GM21390 (cell line): ENCODE measurements at regions not wholly inside any gene's neighbourhood (a gene's known extent, or its start where the extent isn't known, plus 50 kb on each side); places are given as distances from the start of the nearest gene placed in this dataset.

ENCODE experiments used
- ATAC-seq: cut with Tn5 transposase; IDR thresholded peaks from one replicate; pipeline ENCODE4 v1.9.1; 2021; ENCODE audit not compliant: unreplicated experiment

DNA sequence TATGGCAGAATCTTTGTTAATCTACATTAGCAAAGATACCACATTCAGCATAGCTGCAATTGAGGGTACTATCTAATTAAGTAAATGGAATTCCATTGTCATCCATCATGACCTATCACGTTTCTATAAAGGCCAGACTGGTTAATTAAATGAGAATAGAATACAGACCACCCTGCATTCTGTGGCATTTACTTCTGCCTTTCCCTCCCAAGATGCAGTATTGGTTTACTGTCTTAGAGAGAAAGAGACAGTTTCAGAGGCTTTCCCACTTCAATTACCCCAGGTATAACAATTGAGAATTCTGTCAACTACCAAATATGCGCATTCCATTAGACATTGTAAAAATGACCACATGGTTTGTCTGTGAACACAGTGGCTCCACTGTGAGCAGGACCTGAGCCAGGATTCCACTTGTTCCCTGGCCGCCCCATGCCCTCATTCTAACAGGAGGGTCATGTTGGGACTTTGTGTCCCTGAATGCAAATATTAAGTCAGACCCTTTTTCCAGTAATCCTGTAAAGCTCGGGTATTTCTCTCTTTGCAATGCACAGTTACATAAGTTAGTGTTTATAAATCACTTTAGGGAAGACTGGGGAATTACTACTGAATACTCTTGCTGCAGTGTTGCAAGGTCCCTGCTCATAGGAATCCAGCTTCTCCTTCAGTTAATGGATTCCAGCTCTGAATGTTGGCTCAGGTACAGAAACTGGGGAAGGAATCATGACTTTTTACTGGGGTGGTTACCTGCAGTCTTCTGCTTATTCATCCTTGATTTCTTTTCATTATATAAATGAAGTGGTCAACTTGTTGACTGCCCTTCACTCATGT is 261.0 kb downstream of the PDGFC start:
- no peak for ATAC-seq

DNA sequence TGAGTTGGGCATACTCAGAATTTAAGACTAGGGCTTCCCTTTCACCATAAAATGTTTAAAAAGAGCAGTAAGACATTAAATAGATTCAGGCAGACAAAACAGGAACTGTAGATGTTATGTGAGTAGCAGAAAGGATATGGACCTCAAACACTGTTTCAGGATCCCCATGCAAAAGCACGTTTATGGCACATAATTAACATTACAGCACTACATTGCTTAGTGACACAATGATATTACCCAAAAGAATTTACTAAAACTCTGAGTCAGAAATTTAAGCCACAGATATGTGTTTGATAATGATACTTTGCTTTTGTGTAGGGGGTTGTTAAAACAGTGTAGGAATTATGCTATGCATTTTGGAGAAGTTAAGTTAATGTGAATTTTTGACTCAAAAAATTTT is 266.3 kb downstream of the PDGFC start:
- no peak for ATAC-seq

DNA sequence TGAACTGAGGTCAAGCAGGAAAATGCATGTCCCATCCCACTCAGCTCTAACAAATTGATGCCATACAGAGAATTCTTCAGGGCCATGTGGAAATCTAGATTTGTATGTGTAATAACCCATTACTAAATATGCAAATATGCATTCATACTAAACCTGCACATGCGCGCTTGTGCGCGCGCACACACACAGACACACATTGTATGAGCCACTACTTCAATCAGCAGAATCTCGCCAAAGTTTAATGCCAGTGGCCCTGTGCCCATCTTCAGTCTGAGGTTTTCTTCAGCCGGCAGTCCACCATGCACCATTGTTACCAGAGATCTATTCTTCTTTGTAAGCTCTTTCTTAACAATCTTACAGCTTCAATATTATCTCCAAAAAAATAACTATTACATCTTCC is 276.4 kb downstream of the PDGFC start:
- ATAC-seq = no peak

DNA sequence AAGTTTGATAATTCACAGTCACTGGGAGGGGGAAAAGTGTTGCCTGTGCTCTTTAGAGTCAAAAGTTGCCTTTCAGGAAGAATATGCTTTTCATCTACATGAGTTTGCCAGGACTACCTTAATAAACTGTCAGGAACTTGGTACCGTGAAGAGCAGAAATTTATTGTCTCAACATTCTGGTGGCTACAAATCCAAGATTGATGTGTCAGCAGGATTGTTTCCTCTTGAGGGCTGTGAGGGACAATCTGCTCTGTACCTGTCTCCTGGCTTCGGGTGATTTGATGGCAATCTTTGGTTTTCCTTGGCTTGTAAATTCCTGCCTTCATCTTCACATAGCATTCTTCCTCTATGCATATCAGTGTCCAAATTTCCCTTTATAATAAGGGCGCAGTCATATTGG is 277.2 kb downstream of the PDGFC start:
- ATAC-seq = no peak

DNA sequence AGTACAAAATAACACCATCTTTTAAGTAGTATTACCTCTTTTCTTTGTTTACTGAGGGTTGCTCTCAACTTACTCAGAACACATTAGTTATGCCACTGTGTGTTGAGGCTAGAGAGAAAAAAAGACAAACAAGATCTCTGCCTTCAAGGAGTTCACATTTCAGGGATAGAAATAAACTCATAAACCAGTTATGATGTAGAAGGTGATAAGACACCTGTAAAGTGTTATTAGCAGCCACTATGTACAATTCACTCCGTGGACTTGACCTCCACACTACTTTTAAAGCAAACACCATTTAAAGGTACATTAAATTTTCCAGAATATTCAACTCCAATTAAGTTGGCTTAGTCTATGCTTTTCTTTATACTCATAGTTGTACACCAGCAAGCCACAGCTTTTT is 278.0 kb downstream of the PDGFC start:
- ATAC-seq = no peak

DNA sequence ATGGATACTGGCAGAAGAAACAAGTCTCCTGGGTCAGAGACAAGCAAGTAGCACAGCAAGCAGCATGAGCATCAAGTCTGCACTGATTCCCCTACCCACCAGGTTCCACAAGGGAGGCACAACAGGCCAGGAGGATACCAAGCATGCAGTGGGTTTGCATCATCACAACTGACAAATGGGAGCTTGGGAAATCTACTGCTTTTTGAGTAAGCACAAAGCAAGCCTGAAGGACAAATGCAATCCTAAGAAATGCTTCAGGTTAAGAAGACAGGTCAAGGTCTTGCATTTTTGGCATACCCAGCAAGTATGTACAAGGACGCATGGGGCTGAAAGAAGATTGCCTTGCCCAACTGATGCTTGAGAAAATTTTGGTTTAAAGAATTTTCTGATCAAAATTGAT is 279.6 kb downstream of the PDGFC start:
- no peak for ATAC-seq

DNA sequence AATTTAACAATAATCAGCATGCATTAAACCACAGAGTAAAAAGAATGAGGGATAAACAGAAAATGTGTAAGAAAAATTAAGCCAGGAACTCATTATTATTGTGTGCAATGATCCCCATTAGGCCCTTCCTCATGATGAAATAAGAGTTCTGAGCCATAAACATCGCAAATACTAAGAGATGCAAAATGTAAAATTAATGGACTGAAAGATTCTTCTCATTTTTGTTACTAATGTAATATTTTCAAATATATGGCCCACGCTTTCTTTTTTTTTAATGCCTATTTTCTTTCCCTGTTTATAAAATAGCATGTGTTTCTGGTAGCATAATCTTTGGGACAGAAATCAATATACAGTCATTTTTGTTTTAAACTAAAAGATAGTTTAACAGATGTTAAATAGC is 281.0 kb downstream of the PDGFC start:
- ATAC-seq = no peak

DNA sequence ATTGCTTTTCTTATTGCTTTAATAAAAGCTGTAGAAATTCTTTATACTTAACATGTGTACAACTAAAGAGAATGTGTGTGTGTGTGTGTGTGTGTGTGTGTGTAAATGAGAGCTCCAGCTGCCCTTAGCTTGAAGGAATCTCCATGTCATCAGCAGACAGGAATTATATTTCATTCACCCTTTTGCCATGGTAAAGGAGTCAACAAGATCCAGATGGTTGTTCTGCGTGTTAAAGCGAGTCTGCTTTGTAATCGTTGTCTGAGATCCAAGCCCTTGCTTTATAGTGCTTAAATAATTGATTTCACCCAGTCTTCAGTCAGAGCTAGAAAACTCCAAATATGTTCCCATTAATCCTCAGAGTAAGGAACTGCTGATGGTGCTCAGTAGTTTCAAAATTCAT is 285.5 kb downstream of the PDGFC start:
- ATAC-seq = no peak

DNA sequence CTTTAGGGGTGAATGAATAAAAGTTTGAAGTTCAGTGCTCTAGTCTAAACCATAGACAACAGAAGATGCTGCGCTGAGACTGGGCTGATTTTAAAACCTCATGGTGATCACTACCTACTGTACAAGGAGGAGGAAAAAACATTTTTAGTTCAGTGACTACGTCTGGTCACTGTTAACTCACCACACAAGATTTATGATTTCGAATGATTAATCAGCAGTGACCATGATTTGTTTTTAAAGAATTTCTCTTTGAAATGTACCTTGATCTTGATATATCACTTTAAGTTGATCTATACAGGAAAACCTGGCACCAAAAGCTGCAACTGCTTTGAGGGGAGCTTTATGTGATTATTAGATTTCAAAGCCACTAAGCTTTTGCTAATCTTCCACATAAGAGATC is 286.3 kb downstream of the PDGFC start:
- ATAC-seq = no peak

DNA sequence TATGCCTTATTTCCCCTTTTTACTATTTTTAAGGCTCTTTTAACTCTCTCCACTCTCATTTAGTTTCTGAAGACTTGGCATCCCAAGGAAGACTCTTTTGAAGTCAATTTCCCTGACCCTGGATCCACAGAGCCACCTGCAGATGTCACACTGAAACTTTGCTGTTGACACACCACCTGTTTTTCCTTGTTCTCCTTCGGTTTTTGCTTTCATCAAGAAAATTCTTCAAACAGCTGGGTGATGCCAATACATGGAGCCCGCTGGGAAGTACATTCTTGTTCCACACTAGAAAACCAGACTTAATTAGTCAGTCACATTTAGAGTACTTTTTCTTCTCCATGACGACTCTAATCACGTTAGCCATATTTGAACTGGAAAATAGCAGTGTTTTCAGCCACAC is 293.9 kb downstream of the PDGFC start:
- no peak for ATAC-seq

DNA sequence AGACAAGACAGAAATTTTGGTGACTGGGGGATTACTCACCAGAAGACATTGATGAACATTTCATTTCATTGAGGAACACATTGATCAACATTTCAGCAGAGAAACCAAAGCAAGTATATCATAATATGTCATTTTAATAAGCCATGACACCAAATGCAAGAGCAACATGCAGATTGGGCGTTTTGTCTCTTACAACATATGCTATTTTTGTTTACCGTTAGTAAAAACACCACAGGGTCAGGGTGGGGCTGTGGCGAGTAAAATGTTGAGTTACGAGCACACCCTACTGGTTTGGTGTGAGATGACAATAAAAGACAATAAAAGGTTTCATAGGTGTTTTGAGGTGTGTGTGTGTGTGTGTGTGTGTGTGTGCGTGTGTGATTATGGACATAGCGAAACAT is 294.5 kb downstream of the PDGFC start:
- no peak for ATAC-seq

DNA sequence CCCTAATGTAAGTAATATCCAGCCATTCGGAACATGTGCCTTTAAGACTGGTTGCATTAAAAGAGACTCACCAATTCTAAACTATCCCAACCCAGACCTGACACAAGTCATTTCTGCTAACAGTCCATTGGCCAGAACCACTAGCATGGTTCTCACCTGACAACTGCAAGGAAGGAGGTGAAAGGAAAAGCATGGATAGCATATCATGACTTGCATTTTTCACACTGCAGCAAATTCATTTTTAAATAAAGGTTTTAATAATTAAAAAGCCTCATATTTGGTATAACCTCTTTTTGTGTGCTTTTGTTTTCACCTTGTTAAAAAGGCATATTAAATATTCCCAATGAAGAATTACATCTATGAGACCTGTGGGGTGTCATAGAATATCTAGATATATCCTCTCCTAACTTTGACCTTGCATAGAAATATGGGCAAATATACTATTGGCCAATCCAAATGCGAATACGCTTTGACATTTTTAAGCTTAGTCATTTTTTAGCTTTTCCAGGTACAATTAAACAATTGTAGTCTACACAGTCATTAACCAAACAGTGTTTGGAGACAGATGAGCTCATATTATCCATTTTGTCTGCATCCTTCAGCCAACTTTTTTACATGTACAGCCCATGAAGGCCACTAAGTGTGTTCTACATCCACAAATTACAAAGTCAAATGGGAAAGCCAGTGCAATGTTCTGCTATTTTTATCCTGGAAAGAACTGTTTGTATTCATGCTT is 295.3 kb downstream of the PDGFC start:
- no peak for ATAC-seq

DNA sequence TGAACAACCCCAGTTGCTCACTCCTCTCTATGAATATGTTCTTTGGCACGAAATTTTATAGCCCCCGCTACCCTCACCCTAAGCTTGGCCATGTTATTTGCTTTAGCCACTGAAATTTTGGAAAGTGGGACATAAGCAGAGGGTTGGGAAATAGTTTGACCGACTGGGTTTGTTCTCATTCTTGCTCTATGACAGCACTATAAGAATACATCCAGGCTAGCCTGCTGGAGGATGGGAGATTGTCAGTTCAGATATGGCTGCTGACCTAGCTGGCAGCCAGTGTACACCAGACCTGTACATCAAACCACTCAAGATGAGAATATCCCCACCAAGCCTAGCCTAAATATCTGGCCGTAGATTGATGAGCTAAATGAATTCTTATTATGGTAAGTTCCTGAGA is 298.1 kb downstream of the PDGFC start:
- no peak for ATAC-seq

DNA sequence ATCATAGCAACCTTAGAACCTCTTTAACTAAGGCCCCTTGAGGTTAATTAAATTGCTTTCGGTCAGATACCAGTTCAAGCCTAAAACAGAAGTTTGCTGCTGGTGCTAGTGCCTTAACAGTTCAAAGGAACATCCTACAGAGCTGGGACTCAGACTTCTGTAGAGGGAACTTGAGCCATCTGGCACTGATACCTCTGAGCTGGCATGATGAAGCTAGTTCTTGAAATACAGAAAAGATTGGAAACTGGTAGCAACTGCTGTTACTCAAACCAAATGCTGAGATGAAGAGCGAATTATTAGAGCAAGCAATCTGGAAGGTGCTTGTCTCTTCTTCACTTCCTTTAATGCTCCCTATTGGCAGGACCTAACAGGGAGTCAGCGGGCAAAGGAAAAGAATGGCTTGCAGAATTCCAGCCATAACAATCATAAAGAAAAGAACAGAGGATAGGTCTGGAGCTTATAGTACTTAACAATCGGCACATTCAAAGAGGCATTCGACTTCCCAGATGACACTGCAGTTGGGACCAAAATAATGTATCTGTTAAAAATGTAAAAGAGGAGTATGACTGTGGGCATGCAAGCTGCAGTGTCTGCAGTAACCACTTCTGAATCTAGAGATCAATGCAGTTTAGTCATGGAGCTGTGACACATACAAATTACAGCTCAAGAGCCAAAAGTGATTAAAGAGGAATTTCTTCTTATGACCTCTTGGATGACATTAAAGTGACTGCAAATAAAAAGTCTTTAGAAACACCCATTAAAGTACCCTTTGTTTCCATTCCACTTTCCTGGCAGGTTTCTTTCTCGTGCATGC is 298.9 kb downstream of the PDGFC start:
- no peak for ATAC-seq

DNA sequence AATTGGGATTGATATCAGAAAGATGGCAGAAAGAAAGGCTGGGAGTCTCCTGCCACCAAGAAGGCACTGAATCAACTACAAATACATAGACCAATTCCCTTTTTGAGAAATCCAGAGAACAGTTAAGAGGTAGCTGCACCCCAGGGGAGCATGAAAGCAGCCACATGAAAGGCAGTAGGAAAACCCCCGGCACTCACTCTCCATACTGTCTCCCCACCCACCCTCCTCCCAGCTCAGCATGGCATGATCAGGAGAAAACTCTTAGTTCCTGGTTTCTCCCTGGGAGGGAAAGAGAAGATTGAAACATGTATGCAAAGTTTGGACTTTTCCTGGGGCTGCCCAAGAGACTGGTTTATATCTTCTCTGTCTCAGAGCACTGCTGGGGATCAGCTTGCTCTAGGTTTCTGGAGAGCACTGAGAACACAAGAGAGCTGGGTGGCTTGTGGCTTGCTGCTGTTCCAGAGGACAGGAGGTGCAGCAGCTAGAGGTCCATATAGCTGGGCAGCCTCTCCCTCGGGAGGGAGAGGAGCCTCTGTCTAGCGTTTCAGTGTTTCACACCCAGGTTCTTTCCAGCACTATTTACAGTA is 305.7 kb downstream of the PDGFC start:
- ATAC-seq = no peak

DNA sequence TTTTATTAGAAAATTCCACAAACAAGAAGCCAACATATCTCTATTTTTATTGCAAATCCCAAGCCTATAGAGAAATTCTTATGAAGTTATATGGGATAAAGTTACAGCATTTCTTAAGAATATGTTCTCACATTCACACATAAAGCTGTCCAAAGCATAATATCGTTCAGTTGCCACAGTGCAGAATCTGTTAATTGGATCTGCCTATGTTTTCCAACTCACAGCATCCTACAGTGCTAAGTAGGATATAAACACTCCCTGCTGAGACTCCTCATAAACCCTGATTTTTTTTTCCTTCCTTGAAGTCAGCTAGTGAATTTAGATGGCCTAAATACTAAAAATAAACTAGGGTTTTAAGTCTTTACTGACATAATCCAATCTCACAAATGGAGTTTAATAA is 307.9 kb downstream of the PDGFC start:
- no peak for ATAC-seq

DNA sequence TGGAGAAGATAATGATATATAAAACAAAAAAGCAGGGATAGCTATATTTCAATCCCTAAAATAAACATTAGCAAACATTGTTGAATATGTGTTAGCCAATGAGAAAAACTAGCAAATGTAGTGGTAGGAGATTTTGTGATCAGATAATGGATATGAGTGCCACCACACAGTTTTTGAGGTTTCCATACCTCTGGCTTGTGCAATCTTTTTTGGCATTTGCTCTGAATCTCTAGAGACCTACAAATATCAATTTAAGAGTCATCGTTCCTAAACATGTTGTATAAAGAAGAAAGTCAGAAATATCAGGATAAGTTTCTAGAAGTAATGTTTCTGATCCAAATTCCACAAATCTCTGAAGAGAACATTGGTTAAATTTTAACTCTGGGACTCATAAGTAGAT is 308.7 kb downstream of the PDGFC start:
- no peak for ATAC-seq

DNA sequence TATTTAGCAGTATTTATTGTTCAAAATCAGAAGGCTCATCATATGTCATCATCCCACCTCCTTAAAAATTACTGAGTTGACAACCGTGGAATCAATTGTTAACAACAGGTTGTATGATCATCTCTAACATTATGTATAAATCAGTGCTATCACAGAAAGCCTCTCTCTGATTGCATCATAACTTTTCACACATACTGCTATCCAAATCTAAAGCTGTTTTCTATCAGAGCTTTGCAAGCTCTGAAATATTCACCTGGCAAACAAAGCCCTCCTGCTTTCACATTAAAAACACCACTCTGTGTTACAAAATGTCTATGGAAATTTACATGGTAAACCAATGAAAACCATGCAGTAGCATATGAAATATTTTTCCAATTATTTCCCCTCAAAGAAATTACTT is 310.0 kb downstream of the PDGFC start:
- ATAC-seq = no peak

DNA sequence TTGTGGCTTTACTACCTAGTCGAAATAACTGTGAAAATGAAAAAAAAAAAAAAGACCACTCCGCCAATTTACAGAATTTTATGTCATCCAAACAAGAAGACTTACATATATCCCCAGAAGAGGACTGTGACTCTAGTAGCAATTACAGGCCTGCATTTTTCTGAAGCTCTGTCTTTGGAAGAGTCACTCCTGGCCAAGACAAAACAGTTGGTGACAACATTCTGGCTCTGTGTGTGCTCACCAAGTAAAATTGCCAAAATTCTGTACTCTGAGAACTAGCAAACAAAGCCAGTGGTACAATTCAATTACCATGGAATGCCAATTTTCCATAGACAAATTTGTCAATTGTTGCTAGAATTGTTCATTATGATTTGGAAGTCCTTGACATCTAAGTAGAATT is 311.1 kb downstream of the PDGFC start:
- no peak for ATAC-seq

DNA sequence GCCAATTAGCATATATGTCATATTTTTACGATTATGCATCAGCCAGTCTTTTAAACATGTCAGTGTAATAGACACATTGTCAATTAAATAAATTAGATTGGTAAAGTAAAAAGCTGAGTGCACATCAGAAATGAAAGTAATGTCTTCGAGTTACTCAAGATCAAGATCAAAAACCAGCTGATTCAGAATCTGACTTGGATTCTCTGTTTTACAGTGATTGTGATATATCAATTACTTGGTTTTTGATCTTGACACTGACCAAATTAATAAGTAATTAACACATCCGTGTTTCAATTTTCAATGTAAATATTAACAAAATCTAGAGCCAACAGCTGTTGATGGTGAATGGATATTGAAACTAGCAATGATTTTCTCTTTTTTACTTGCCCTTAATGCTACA is 311.6 kb downstream of the PDGFC start:
- ATAC-seq = no peak

DNA sequence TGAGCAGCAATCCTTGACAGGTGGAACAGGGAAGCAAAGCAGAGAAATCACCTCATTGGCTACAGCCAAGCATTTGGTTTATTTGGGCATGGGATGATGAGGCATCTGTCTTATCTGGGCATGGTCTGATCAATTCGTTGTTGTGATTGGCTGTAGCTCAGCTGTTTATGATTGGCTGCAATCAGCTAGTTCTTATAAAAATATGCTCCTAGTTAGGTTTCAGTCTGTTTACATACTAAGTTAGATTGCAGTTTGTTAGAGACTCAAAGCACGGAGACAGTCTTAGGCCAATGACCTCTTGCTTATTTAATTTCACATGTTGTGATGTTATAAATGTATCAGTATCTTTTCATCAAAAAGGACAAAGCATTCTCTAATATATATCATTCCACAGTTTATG is 312.0 kb downstream of the PDGFC start:
- ATAC-seq = no peak
